ENCODE measurements at regions not wholly inside any gene's neighbourhood (a gene's known extent, or its start where the extent isn't known, plus 50 kb on each side); places are given as distances from the start of the nearest gene placed in this dataset.

- FAIRE-seq (no peak), DNase-seq (ENCODE audit: insufficient read length, low spot score) (no peak)
- TF ChIP-seq POLR2A (IDR thresholded peaks at IDR 0.05; ENCODE audit: low read depth, low read length), result no peak
These were observed 238.8 kb downstream of the BAMBI start for GRCh38 chr10:28915989-28916588.

DNA sequence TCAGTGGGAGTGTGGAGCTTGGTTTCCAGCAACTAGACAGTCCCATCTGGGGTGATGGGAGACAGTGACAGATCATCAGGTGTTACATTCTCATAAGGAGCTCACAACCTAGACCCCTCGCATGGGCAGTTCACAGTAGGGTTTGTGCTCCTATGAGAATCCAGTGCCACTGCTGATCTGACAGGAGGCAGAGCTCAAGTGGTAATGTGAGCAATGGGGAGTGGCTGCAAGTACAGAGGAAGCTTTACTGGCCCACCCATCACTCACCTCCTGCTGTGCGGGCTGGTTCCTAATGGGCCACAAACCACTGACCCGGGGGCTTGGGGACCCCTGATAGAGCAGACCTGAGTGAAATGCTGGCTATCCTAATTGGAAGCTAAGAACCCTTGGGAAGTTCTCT is 242.8 kb downstream of the BAMBI start:
- no peak for TF ChIP-seq POLR2A (IDR thresholded peaks at IDR 0.05; ENCODE audit: low read depth, low read length)
- DNase-seq (ENCODE audit: insufficient read length, low spot score), result no peak
- no peak for FAIRE-seq

DNA sequence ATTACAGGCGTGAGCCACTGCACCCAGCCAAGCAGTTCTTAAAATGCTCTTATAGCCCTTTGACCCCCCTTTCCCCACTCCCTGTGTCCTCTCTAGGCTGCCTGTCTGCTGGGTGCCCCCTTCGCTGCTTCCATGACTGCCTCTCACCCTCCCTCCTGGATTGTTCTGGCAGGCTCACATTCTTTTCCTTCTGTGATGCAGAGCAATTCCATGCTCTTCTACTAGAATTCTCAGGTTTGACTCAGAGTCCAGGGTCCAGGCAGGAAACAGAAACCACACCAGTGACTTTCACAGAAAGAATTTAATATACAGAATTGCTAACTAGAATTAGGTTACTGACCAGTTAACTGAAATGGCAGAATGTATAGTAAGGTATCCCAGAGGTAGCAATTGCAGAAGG is 244.8 kb downstream of the BAMBI start:
- no peak for TF ChIP-seq POLR2A (IDR thresholded peaks at IDR 0.05; ENCODE audit: low read depth, low read length)
- FAIRE-seq (no peak), DNase-seq (ENCODE audit: insufficient read length, low spot score) (no peak)

GRCh38 chr10:28922861-28923260 is 245.5 kb downstream of the BAMBI start:
- no peak for DNase-seq (ENCODE audit: insufficient read length, low spot score)
- no peak for FAIRE-seq

DNA sequence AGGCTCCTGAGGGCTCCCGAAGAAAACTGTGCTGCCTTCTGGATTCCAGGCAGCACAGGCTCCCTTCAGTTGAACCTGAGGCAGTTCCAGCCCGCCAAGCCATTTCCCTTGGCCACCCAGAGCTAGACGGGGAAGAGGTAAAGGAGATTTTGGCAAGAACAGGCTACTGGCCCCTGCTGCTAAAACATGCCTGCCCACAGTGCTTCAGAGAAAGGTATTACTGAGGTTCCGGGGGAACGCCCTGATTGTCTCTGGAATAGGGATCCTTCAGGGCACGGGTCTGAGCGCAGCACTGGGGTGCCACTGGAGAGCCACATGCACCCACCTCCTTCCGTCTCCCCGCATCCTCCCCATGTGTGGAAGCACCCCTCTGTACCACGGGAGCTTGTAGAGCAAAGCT is 247.4 kb downstream of the BAMBI start:
- TF ChIP-seq POLR2A (IDR thresholded peaks at IDR 0.05; ENCODE audit: low read depth, low read length), result no peak
- no peak for DNase-seq (ENCODE audit: insufficient read length, low spot score)
- FAIRE-seq, result no peak

More at GRCh38 chr10:28922861-28923260, 245.5 kb downstream of the BAMBI start:
- no peak for TF ChIP-seq POLR2A (IDR thresholded peaks at IDR 0.05; ENCODE audit: low read depth, low read length)

GRCh38 chr10:28925121-28925663 is 247.9 kb downstream of the BAMBI start:
- no peak for TF ChIP-seq POLR2A (IDR thresholded peaks at IDR 0.05; ENCODE audit: low read depth, low read length)

GRCh38 chr10:28926932-28927331 is 249.6 kb downstream of the BAMBI start:
- FAIRE-seq, result no peak
- no peak for TF ChIP-seq POLR2A (IDR thresholded peaks at IDR 0.05; ENCODE audit: low read depth, low read length)

More at GRCh38 chr10:28925121-28925663, 247.9 kb downstream of the BAMBI start:
- no peak for DNase-seq (ENCODE audit: insufficient read length, low spot score)
- FAIRE-seq, result no peak

DNA sequence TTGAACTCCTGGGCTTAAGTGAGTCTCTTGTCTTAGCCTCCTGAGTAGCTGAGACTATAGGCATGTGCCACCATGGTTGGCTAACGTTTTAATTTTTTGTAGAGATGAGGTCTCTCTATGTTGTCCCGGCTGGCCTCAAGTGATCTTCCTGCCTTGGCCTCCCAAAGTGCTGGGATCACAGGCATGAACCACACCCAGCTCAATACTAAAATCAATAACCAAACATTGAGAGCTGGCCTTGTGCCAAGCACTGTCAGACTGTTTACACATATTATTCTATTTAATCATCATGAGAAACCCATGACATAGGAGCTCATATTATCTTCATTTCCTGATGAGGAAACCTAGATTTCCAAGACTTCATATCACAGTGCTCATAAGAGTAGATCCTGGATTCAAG is 251.2 kb downstream of the BAMBI start:
- DNase-seq (ENCODE audit: insufficient read length, low spot score) (no peak), FAIRE-seq (no peak)

More at GRCh38 chr10:28926932-28927331, 249.6 kb downstream of the BAMBI start:
- no peak for DNase-seq (ENCODE audit: insufficient read length, low spot score)

DNA sequence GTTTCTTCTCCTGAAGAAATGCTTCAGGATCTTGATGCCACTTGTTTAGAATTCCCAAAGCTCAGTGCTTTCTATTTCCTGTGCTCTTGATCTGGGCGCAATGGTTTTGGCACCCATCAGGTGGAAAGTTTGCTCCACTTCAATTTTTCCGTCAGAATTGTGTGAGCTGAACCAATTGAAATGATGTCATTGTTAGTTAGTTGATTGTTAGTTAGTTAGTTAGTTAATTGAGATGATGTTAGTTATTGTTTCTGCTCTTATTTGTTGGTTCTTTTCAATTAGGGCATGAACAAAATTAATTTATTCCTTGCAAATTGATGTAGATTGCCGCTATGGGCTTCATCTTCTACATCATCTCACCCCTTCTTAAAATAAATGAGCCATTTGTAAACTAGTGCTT is 252.6 kb downstream of the BAMBI start:
- FAIRE-seq (no peak), DNase-seq (ENCODE audit: insufficient read length, low spot score) (no peak)
- TF ChIP-seq POLR2A (IDR thresholded peaks at IDR 0.05; ENCODE audit: low read depth, low read length), result no peak

More for the DNA sequence above, 251.2 kb downstream of the BAMBI start:
- no peak for TF ChIP-seq POLR2A (IDR thresholded peaks at IDR 0.05; ENCODE audit: low read depth, low read length)

DNA sequence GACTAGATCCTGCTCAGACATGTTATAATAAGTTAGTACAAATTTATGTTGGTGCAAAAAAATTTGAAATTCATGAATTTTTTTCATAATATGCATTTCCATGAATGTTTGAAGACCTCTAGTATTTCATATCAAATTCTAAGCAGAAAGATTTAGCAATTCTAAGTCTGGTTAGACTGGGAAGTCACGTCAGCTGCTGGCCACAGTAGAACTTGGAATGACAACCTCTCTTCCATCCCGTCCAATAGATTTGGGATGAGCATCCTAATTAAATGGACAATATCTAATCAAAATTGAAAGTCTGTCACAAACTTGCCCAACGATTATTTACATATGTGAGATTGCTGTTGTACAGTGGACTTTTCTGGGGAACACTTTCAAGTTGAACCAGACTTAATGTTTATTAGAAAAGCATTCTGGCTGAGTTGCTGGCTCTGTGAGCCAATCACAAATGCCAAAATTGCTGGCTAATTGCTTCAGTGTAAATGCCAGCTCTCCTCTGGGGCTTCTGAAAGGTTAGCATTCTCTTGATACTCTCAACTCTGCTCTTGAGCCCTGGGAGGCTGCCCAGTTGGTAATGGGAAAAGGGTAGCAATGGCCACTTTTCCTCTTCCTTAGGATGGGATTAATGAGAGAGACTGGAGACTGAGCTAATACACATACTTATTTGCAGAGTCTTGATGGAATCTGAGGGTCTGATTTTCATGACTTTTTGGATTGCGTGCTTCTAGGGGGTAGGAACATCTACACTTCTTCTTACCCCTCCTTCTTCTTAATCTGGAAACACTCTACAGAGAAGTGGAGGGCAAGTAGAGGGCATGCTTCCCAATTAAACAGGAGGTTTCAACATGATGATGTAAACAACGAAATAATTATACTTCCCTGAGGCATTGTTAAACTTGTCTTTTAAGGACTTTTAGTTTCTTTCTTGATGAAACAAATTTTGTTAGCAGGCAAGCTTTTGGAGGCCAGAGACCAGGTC is 253.5 kb downstream of the BAMBI start:
- no peak for FAIRE-seq
- no peak for TF ChIP-seq POLR2A (IDR thresholded peaks at IDR 0.05; ENCODE audit: low read depth, low read length)
- no peak for DNase-seq (ENCODE audit: insufficient read length, low spot score)

DNA sequence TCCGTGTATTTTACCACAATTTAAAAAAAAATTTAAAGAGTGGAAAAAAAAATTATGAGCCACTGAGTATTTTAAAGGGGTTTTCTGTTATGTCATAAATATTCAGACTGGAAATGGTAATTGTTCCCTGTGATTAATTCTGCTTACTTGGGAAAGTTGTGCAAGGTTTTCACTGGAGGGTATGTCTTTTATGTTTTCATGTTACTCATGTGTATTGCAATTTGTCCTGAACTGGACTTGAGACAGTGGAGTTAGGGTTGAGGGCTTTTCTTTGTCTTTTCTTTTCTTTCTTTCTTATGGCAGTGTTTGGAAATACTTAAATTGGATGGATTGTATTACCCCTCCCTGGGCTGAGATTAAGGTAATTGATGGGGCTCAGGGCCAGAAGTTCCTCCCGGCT is 257.7 kb downstream of the BAMBI start:
- no peak for DNase-seq (ENCODE audit: insufficient read length, low spot score)
- no peak for TF ChIP-seq POLR2A (IDR thresholded peaks at IDR 0.05; ENCODE audit: low read depth, low read length)
- FAIRE-seq, result no peak

DNA sequence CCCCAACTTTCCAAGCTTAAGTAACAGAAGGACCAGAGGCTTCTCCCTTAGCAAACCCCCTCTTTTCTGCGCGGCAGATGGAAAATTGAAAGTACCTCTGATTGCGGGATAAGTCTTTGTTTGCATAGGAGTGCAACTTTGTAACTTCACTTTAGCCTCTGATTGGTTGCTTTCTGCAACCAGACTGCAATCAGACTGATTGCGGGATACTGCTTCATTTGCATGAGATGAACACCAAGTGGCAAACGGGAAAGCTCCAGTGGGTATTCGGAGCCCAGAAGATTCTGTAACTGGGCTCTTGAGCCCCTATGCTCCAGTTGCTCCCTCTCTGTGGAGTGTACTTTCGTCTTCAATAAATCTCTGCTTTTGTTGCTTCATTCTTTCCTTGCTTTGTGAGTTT is 260.6 kb downstream of the BAMBI start:
- TF ChIP-seq POLR2A (IDR thresholded peaks at IDR 0.05; ENCODE audit: low read depth, low read length), result no peak
- FAIRE-seq (no peak), DNase-seq (ENCODE audit: insufficient read length, low spot score) (no peak)

GRCh38 chr10:28938745-28939144 is 261.4 kb downstream of the BAMBI start:
- no peak for DNase-seq (ENCODE audit: insufficient read length, low spot score)
- no peak for TF ChIP-seq POLR2A (IDR thresholded peaks at IDR 0.05; ENCODE audit: low read depth, low read length)
- FAIRE-seq, result no peak

All from H54 (cell line).